PC-3 (cell line): ENCODE measurements at regions not wholly inside any gene's neighbourhood (a gene's known extent, or its start where the extent isn't known, plus 50 kb on each side); places are given as distances from the start of the nearest gene placed in this dataset.

Source experiments
- EZH2 ChIP-seq: fragments of 300-600 bp; sonication (generic); IDR thresholded peaks from one replicate; pipeline ENCODE4 v1.6.1; 2017; ENCODE audit warnings: antibody characterized with exemption, mild to moderate bottlenecking, low read length; ENCODE audit not compliant: unreplicated experiment
- EZH2phosphoT487 ChIP-seq: fragments of 300-600 bp; sonication (generic); IDR thresholded peaks from 2 replicates; pipeline ENCODE4 v1.6.1; 2018; ENCODE audit warnings: mild to moderate bottlenecking, antibody characterized with exemption, low read length, borderline replicate concordance
- TF ChIP-seq, protein P1 (sequence below): fragments of 300-600 bp; sonication (generic); conservative IDR thresholded peaks from 2 replicates; pipeline ENCODE4 v1.5.1; 2017; ENCODE audit warnings: antibody characterized with exemption, low read depth, mild to moderate bottlenecking, low read length

DNA sequence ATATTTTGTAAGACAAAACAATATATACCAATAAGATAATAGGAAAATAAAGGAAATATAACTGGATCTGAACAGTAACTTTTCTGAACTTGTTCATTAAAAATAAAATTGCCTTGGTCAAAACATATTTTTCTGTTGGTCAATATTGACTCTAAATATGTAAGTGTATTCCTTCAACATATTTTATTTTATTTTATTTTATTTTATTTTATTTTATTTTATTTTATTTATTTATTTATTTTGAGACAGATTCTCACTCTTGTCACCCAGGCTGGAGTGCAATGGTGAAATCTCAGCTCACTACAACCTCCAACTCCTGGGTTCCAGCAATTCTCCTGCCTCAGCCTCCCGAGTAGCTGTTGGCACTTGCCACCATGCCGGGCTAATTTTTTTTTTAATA is 571.0 kb downstream of the NR2F1-AS1 start:
- TF ChIP-seq, protein P1, sequence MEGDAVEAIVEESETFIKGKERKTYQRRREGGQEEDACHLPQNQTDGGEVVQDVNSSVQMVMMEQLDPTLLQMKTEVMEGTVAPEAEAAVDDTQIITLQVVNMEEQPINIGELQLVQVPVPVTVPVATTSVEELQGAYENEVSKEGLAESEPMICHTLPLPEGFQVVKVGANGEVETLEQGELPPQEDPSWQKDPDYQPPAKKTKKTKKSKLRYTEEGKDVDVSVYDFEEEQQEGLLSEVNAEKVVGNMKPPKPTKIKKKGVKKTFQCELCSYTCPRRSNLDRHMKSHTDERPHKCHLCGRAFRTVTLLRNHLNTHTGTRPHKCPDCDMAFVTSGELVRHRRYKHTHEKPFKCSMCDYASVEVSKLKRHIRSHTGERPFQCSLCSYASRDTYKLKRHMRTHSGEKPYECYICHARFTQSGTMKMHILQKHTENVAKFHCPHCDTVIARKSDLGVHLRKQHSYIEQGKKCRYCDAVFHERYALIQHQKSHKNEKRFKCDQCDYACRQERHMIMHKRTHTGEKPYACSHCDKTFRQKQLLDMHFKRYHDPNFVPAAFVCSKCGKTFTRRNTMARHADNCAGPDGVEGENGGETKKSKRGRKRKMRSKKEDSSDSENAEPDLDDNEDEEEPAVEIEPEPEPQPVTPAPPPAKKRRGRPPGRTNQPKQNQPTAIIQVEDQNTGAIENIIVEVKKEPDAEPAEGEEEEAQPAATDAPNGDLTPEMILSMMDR: no peak
- no peak for TF ChIP-seq EZH2
- TF ChIP-seq EZH2phosphoT487: no peak
